HFFc6 (cell line): ENCODE measurements at regions not wholly inside any gene's neighbourhood (a gene's known extent, or its start where the extent isn't known, plus 50 kb on each side); places are given as distances from the start of the nearest gene placed in this dataset.
"Not testable (repeated sequence)": the region's sequence is repeated elsewhere in the genome, so short reads cannot be mapped to it uniquely, and the experiment has no call there.

Source experiments
- DNase-seq: peaks from one replicate; pipeline ENCODE4 v3.0.0-alpha.2; 2018
- H3K27ac Mint-ChIP-seq: 2 replicates; pipeline ENCODE4 v1.8.0; 2020; ENCODE audit warnings: mild to moderate bottlenecking, mixed read lengths
- H3K27me3 Mint-ChIP-seq: 2 replicates; pipeline ENCODE4 v1.8.0; 2021; ENCODE audit warnings: mild to moderate bottlenecking, moderate library complexity, mixed read lengths; ENCODE audit not compliant: insufficient read depth
- H3K36me3 Mint-ChIP-seq: 2 replicates; pipeline ENCODE4 v1.8.0; 2021; ENCODE audit warnings: low read depth, mixed read lengths
- H3K4me1 Mint-ChIP-seq: 2 replicates; pipeline ENCODE4 v1.8.0; 2020; ENCODE audit warnings: low read depth, mixed read lengths
- H3K4me3 Mint-ChIP-seq: 2 replicates; pipeline ENCODE4 v1.8.0; 2020; ENCODE audit warnings: mild to moderate bottlenecking, moderate library complexity, mixed read lengths
- H3K9me3 Mint-ChIP-seq: 2 replicates; pipeline ENCODE4 v1.8.0; 2020; ENCODE audit warnings: mild to moderate bottlenecking, mixed read lengths
- CTCF ChIP-seq: fragments of 200-600 bp; sonication (generic); IDR thresholded peaks from 2 replicates; pipeline ENCODE4 v1.5.0; 2021; ENCODE audit warnings: antibody characterized with exemption, mild to moderate bottlenecking

GRCh38 chr4:179165862-179166261, 1723.6 kb upstream of the AGA start:
- no peaks in the 10 kb centered on the region; the same call in 1 of the 2 replicates for H3K36me3 Mint-ChIP-seq
- TF ChIP-seq CTCF, result no peak
- H3K27me3 Mint-ChIP-seq, result no peaks in the 10 kb centered on the region
- H3K4me3 Mint-ChIP-seq, result no peak overlapping the region
- DNase-seq, result no peak
- H3K9me3 Mint-ChIP-seq, result peaks cover 59% of the 10 kb centered on the region
- H3K4me1 Mint-ChIP-seq, result no peaks in the 10 kb centered on the region
- H3K27ac Mint-ChIP-seq, result no peak overlapping the region

GRCh38 chr4:179170308-179170707, 1728.1 kb upstream of the AGA start:
- DNase-seq, H3K4me1 Mint-ChIP-seq, H3K27ac Mint-ChIP-seq, H3K36me3 Mint-ChIP-seq, H3K4me3 Mint-ChIP-seq, H3K27me3 Mint-ChIP-seq: not testable (repeated sequence)
- peaks cover 72% of the 10 kb centered on the region for H3K9me3 Mint-ChIP-seq

GRCh38 chr4:179182741-179183140, 1740.5 kb upstream of the AGA start:
- Mint-ChIP-seq H3K36me3 (no peaks in the 10 kb centered on the region; the same call in 1 of the 2 replicates), H3K4me1 (no peaks in the 10 kb centered on the region), H3K9me3 (peaks cover 12% of the 10 kb centered on the region), H3K4me3 (no peak overlapping the region), H3K27ac (no peak overlapping the region), H3K27me3 (no peaks in the 10 kb centered on the region)
- TF ChIP-seq CTCF, result no peak
- DNase-seq, result no peak

GRCh38 chr4:179195887-179196286, 1753.7 kb upstream of the AGA start:
- no peak for TF ChIP-seq CTCF
- no peak overlapping the region for H3K27ac Mint-ChIP-seq
- no peak overlapping the region for H3K4me3 Mint-ChIP-seq
- H3K4me1 Mint-ChIP-seq, result no peaks in the 10 kb centered on the region
- no peaks in the 10 kb centered on the region for H3K36me3 Mint-ChIP-seq
- no peaks in the 10 kb centered on the region for H3K27me3 Mint-ChIP-seq
- H3K9me3 Mint-ChIP-seq, result peaks cover 4% of the 10 kb centered on the region; the same call in 1 of the 2 replicates
- DNase-seq, result no peak

- TF ChIP-seq CTCF, result no peak
- no peak overlapping the region for H3K4me3 Mint-ChIP-seq
- no peaks in the 10 kb centered on the region for H3K27me3 Mint-ChIP-seq
- peaks cover 4% of the 10 kb centered on the region; the same call in 1 of the 2 replicates for H3K9me3 Mint-ChIP-seq
- H3K27ac Mint-ChIP-seq, result no peak overlapping the region
- H3K4me1 Mint-ChIP-seq, result no peaks in the 10 kb centered on the region
- no peaks in the 10 kb centered on the region for H3K36me3 Mint-ChIP-seq
- DNase-seq, result no peak
Observed at GRCh38 chr4:179196511-179196910, 1754.3 kb upstream of the AGA start.

- no peak for TF ChIP-seq CTCF
- Mint-ChIP-seq H3K4me1 (no peaks in the 10 kb centered on the region), H3K27ac (no peak overlapping the region), H3K36me3 (no peaks in the 10 kb centered on the region), H3K27me3 (no peaks in the 10 kb centered on the region; the same call in 1 of the 2 replicates), H3K9me3 (peaks cover 8% of the 10 kb centered on the region; the same call in 1 of the 2 replicates), H3K4me3 (no peak overlapping the region)
- DNase-seq, result no peak
Observed at GRCh38 chr4:179200681-179201080, 1758.4 kb upstream of the AGA start.
